Skin of body (tissue), 1 donor: ENCODE measurements at regions not wholly inside any gene's neighbourhood (a gene's known extent, or its start where the extent isn't known, plus 50 kb on each side); places are given as distances from the start of the nearest gene placed in this dataset.
"Not testable (repeated sequence)": the region's sequence is repeated elsewhere in the genome, so short reads cannot be mapped to it uniquely, and the experiment has no call there.

Experiments
- DNase-seq: peaks from one replicate; lab custom pipeline; 2025; lab: John Stamatoyannopoulos, UW

DNA sequence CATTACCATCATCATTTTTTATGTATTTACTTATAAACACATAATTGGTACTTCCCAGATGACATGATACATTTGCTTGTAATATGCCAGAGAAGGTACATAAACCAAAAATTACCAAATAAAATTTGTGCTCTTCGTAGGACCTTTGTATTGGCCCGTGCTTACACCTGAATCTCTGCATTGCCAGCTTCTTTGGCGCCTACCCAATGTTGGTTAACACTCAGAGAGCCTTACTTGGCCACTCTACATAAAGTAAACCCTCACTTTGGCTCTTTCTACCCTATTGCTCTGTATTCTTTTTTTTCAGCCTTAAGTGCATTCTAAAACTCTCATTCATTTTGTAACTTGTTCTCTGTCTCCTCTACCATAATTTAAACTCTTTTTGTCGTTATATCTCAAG lies 148.1 kb upstream of the ZNF608 start:
- no peak for DNase-seq

DNA sequence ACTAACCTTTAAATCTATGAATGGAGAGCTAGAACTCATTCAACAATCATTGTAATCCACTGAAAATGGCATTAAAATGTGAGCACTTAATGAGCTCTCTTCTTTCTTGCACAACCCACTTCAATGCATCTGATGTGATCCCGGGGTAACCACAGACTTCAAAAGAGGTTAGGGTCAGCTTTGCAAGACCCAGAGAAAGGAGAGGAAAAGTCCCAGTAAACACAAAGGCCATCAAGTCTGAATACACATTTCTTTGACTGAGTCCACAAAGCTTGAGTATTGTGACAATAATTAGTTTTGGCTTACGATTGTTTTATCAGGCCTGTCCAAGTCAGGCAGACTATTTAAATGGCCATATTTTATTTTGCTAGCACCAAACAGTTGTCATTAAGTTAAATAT lies 148.8 kb upstream of the ZNF608 start:
- no peak for DNase-seq

- no peak for DNase-seq
Measured at GRCh38 chr5:124901081-124901480, 154.6 kb upstream of the ZNF608 start.

- DNase-seq, result peak; percentile 72
Measured at GRCh38 chr5:124902097-124902821, 155.8 kb upstream of the ZNF608 start.

DNA sequence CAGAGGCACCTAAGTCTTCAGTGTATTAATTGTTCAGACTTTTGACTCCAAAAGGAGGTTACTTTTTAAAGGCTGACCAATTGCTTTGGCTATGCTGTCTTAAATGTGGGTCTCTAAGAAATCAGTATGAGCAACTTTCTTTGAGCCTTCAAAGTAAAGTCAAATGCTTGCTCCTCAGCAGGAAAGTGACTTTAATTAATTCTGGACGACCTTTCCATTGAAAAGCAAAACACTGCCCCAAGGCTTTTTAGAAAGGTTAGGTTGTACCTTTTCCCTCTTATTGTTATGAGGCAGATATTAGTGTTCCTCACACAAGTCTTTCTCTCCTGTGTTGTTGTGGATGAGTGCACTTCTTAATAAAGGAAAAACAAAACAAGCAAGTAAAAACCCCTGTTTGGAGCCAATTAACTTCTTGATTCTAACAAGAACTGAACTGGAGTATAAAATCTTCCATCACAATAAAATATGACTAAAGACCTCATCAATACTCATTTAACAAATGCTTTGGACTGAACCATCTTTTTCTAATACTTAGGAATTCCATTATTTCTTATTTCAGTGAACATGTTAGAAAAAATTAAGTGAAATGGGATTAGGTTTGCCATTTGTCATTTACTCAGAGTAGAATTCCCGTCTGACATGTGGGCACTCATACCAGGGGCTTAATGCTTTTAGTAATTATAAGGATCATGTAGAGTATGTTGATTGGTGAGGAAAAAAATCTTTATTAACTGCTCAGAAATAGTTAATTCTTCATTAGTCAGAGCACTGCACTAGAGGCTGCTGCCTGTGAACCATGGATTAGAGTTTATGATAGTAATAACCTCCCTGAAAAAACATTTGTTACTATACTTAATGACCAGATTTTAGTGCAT lies 159.1 kb upstream of the ZNF608 start:
- DNase-seq, result no peak

- peak; percentile 94 for DNase-seq
Measured at GRCh38 chr5:124906339-124907097, 160.1 kb upstream of the ZNF608 start.

DNA sequence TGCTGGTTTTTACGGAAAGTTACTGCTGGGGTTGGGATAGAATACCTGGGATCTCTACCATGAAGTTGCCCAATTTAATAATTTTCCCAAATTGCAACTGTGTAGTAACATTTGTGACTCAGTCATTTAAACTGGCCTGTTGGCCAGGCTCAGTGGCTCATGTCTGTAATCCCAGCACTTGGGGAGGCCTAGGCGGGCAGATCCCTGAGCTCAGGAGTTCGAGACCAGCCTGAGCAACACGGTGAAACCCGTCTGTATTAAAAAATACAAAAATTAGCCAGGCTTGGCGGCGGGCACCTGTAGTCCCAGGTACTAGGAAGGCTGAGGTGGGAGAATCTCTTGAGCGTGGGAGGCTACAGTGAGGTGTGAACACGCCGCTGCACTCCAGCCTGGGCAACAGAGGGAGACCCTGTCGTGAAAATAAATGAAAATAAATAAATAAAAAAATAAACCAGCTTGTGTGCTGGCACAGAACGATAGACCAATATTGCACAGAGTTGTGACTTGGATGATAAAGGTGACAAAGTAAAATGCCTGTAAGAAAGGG lies 160.7 kb upstream of the ZNF608 start:
- no peak for DNase-seq

GRCh38 chr5:124908581-124909451 lies 162.4 kb upstream of the ZNF608 start:
- DNase-seq, result peak; percentile 64

DNA sequence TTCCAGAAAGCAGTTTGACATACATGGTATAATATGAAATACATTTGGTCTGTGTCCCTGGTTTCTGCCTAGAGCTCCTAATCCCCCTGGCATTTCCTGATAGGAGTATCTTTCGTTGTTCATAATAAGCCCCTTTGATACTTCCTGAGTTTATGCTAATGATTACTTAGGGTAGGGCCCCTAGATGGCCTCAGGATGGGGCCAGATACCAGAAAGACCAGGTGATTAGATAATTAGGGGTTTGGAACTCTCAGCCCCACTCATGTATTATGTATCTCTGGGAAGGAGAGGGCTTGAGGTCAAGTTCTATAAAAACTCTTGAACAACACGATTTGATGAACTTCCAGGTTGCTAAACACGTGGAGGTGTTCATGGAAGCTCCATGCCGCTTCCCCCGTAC lies 163.3 kb upstream of the ZNF608 start:
- no peak for DNase-seq

DNA sequence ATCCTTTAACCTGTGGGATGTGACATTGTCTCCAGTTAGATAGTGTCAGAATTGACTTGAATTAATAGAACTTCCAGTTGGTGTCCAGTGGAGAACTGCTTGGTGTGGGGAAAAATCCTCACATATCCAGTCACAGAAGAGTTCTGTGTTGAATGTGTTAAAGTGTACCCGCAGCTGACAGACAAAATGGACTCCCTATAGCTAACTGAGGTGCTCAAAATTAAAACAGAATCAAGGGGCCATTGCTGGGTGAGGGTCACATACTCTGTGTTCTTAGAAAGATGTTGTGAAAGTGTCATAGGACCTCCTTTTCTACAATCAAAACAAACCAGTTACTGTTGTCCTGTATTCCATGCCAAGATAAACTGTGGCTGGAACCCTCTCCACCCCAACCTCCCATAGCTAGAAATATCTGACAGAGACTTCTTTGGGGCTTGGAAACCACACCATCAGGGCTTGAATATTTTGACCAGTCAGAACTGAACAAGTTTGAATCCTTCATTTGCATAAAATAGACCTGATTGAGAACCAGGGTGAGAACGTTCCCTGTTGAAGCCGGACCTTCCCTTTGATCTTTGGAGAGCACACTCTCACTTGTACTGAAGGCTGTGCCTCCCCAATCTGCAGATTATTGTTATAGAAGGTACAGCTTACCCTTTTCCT lies 164.0 kb upstream of the ZNF608 start:
- DNase-seq, result no peak

- DNase-seq, result no peak
Measured at GRCh38 chr5:124912638-124913328, 166.3 kb upstream of the ZNF608 start.

DNA sequence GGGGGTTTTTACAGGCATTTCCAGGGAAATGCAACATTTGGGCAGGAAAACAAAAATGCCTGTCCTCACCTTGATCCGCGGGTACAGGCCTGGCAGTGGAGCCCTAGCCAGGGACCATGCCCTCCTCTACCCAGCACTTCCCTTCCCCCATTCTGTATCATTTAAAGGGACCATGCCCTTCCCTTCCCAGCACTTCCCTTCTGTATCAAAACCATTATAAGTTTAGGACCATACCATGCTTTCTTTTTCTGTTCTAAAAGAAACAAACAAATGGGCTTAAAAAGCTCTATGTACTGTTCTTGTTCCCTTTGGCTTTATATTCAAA lies 166.9 kb upstream of the ZNF608 start:
- DNase-seq, result no peak

- DNase-seq, result not testable (repeated sequence)
Measured at GRCh38 chr5:124916313-124916712, 169.9 kb upstream of the ZNF608 start.

GRCh38 chr5:124918618-124919017 lies 172.2 kb upstream of the ZNF608 start:
- no peak for DNase-seq

- no peak for DNase-seq
Measured at GRCh38 chr5:124919076-124919475, 172.6 kb upstream of the ZNF608 start.

- DNase-seq, result no peak
Measured at GRCh38 chr5:124919747-124920525, 173.5 kb upstream of the ZNF608 start.

- DNase-seq, result no peak
Measured at GRCh38 chr5:124920909-124921666, 174.6 kb upstream of the ZNF608 start.

GRCh38 chr5:124921694-124922093 lies 175.3 kb upstream of the ZNF608 start:
- no peak for DNase-seq
